Lower lobe of right lung (tissue), 2 donors: ENCODE measurements at regions not wholly inside any gene's neighbourhood (a gene's known extent, or its start where the extent isn't known, plus 50 kb on each side); places are given as distances from the start of the nearest gene placed in this dataset.

ENCODE experiments used
- ATAC-seq, 2 donors: fragments of 200-7000 bp; cut with Tn5 transposase; one replicate each; pipeline ENCODE4 v1.9.1; 2020 to 2022; ENCODE audit warnings: mild to moderate bottlenecking in 2 of 2, moderate library complexity in 2 of 2
- DNase-seq: peaks from one replicate; pipeline ENCODE4 v3.0.0-alpha.2; 2020
- H3K27ac ChIP-seq: fragments of 200-600 bp; one replicate; pipeline ENCODE4 v1.8.0; 2022
- H3K27me3 ChIP-seq: fragments of 200-600 bp; one replicate; pipeline ENCODE4 v1.8.0; 2022; ENCODE audit warnings: low read depth
- H3K36me3 ChIP-seq: fragments of 200-600 bp; one replicate; pipeline ENCODE4 v1.8.0; 2022; ENCODE audit warnings: mild to moderate bottlenecking
- H3K4me1 ChIP-seq: fragments of 200-600 bp; one replicate; pipeline ENCODE4 v1.8.0; 2022
- H3K4me3 ChIP-seq: fragments of 200-600 bp; one replicate; pipeline ENCODE4 v1.8.0; 2022; ENCODE audit warnings: mild to moderate bottlenecking
- H3K9me3 ChIP-seq: fragments of 200-600 bp; one replicate; pipeline ENCODE4 v1.8.0; 2022
- CTCF ChIP-seq: fragments of 200-600 bp; IDR thresholded peaks from one replicate; pipeline ENCODE4 v1.8.0; 2022; ENCODE audit warnings: antibody characterized with exemption, mild to moderate bottlenecking
- intact Hi-C: fragments of 100-400 bp; cut with DNase I; formaldehyde crosslinking; loops from one replicate; pipeline ENCODE4 v1.11.0; 2022
- donor health status: DM: no; HTN: yes; CAD: no; lungs with severe emphysema.

DNA sequence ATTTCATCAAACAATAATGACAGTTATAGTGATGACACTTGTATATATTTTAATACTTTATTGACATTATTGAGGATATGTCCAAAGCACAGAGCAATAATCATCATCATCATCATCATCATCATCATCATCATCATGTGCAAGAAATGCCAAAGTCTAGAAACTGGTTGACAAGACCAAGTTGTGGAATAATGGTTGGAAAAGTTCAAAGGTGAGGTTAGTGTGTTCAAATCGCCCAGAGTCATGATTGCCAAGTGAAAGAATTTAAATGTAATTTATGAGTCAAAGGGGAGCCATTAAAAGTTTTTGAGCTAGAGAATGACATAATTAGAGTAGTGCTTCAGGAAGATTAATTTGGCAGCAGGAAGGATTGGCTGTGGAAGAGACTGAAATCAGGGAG, 852.4 kb downstream of the SORCS1 start:
- Histone ChIP-seq H3K36me3 (no peaks in the 10 kb centered on the region), H3K9me3 (no peaks in the 10 kb centered on the region), H3K4me1 (no peaks in the 10 kb centered on the region), H3K27ac (no peak overlapping the region), H3K4me3 (no peak overlapping the region), H3K27me3 (no peaks in the 10 kb centered on the region)
- no peak for DNase-seq
- intact Hi-C loops: no loop called here
- no peak for ATAC-seq
- no peak for TF ChIP-seq CTCF

DNA sequence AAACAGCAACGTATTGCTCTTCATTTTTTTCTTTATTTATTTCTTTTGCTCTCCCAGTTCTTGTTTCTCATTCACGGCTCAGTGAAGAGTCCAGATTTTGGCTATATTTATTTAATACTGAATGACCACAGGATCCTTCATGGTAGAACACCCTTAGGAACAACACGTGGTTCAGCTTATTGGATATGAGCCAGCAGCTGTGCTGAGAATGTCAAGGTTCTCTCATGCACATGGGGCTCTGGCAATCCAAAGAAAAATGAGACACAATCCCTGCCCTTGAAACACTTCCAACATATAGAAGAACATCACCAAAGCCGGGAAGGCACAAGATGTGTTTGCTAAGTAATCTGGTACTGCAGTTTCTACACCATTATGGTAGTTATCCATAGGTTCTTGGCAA, 852.9 kb downstream of the SORCS1 start:
- Histone ChIP-seq H3K27me3 (no peaks in the 10 kb centered on the region), H3K4me1 (no peaks in the 10 kb centered on the region), H3K36me3 (no peaks in the 10 kb centered on the region), H3K4me3 (no peak overlapping the region), H3K9me3 (no peaks in the 10 kb centered on the region), H3K27ac (no peak overlapping the region)
- intact Hi-C loops: no loop called here
- no peak for DNase-seq
- ATAC-seq: no peak
- TF ChIP-seq CTCF: no peak

GRCh38 chr10:106310596-106310995, 853.9 kb downstream of the SORCS1 start:
- ATAC-seq: no peak

DNA sequence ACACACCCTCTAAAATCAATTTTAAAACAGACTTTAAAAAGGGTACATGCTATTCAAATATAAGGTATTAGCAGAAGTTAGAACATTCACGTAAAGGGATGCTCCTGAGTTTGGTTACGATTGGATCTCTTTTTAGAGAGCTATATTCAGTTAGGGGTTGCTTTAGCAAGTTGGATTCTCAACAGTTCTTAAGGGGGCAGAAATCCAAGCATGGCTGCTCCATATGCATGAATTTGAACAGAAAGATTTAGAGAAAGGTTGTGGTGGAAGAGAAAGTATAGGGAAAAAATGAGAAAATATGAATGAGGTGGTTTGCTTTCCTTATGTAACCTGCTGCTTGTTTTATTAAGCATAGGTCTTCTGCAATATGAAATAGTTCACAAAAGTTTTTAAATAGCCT, 855.1 kb downstream of the SORCS1 start:
- Histone ChIP-seq H3K9me3 (no peaks in the 10 kb centered on the region), H3K27ac (no peak overlapping the region), H3K4me1 (no peaks in the 10 kb centered on the region), H3K4me3 (no peak overlapping the region), H3K36me3 (no peaks in the 10 kb centered on the region), H3K27me3 (no peaks in the 10 kb centered on the region)
- ATAC-seq (no peak), DNase-seq (no peak)
- TF ChIP-seq CTCF: no peak
- intact Hi-C loops: no loop called here

More at GRCh38 chr10:106310596-106310995, 853.9 kb downstream of the SORCS1 start:
- Histone ChIP-seq H3K4me1 (no peaks in the 10 kb centered on the region), H3K36me3 (no peaks in the 10 kb centered on the region), H3K27ac (no peak overlapping the region), H3K4me3 (no peak overlapping the region), H3K27me3 (no peaks in the 10 kb centered on the region), H3K9me3 (no peaks in the 10 kb centered on the region)
- no peak for DNase-seq
- no peak for TF ChIP-seq CTCF
- intact Hi-C loops: no loop called here

GRCh38 chr10:106308284-106308683, 856.2 kb downstream of the SORCS1 start:
- DNase-seq: no peak
- ATAC-seq: no peak
- no peak overlapping the region for H3K4me3 ChIP-seq
- H3K27me3 ChIP-seq: no peaks in the 10 kb centered on the region
- intact Hi-C loops: no loop called here
- H3K4me1 ChIP-seq: no peaks in the 10 kb centered on the region
- H3K9me3 ChIP-seq: no peaks in the 10 kb centered on the region
- no peak for TF ChIP-seq CTCF
- no peak overlapping the region for H3K27ac ChIP-seq
- no peaks in the 10 kb centered on the region for H3K36me3 ChIP-seq

DNA sequence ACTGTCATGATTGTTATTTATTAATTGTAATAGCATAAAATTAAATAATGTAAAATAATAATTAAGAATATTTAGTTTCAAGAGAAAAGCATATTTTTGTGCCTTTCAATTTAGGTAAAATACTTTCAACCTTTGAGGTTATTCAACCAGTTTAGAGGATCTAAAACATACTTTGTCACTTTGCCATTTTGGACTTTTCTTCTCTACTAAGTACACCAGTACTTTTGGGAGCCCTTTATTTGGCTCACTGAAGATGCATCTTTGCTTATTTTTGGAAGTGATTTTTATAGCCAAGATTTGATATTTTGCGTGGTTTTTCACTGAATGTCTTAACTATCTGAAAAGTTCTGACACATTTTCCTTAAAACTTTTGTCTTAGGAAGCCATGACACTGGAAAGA, 860.5 kb downstream of the SORCS1 start:
- DNase-seq (no peak), ATAC-seq (no peak)
- H3K27ac ChIP-seq: no peak overlapping the region
- no peak overlapping the region for H3K4me3 ChIP-seq
- no peaks in the 10 kb centered on the region for H3K9me3 ChIP-seq
- no peaks in the 10 kb centered on the region for H3K36me3 ChIP-seq
- no peaks in the 10 kb centered on the region for H3K27me3 ChIP-seq
- TF ChIP-seq CTCF: no peak
- intact Hi-C loops: no loop called here
- no peaks in the 10 kb centered on the region for H3K4me1 ChIP-seq
